GM12878 (cell line): ENCODE measurements at regions not wholly inside any gene's neighbourhood (a gene's known extent, or its start where the extent isn't known, plus 50 kb on each side); places are given as distances from the start of the nearest gene placed in this dataset.

Experiments
- BRCA1 ChIP-seq: IDR thresholded peaks from 2 replicates; pipeline ENCODE4 v1.6.1; 2011; ENCODE audit warnings: low read depth, low read length, improper control_type of control experiment
- JUND ChIP-seq: IDR thresholded peaks from 2 replicates; pipeline ENCODE4 v1.6.1; 2012; ENCODE audit warnings: low read depth, mild to moderate bottlenecking, low read length, improper control_type of control experiment, moderate library complexity
- POLR2AphosphoS5 ChIP-seq: IDR thresholded peaks from 2 replicates; pipeline ENCODE4 v1.6.1; 2011; ENCODE audit warnings: mild to moderate bottlenecking, low read length, inconsistent platforms
- YY1 ChIP-seq: IDR thresholded peaks from 2 replicates; pipeline ENCODE4 v1.6.1; 2011; ENCODE audit warnings: low read depth, mild to moderate bottlenecking, low read length
- TF ChIP-seq, protein P1 (sequence below), 3 experiments: IDR thresholded peaks in 2 of 3; conservative IDR thresholded peaks in 1 of 3; 2 replicates each; pipeline ENCODE4 v1.5.1; 2011; ENCODE audit warnings: low read depth in 3 of 3, low read length in 3 of 3, mild to moderate bottlenecking in 3 of 3, control low read depth in 2 of 3, moderate library complexity in 2 of 3, inconsistent platforms in 1 of 3, mixed read lengths in 1 of 3; ENCODE audit not compliant: control insufficient read depth in 2 of 3, insufficient read depth in 1 of 3; ENCODE audit errors: extremely low read depth in 1 of 3
- TF ChIP-seq, protein P2 (sequence below): IDR thresholded peaks from 2 replicates; pipeline ENCODE4 v1.6.1; 2011; ENCODE audit warnings: mild to moderate bottlenecking, low read depth, low read length, moderate library complexity; ENCODE audit not compliant: insufficient replicate concordance

DNA sequence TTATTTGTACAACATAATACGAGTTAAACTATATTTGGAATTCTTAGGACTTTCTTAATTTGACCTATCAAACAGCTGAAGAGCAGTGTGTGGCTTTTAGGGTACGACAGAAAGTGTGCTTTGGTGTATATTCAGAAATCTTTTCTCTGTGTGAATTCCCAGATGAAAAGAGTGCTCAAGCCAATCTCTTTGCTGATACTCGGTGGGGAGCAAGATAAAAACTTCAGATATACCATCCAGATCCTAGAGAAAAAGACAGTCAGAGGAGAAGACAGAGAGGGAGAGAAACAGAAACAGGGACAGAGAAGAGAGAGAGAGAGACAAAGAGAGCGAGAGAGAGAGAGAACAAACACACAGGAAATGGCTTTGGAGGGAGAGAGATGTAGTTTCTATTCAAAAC is 658.3 kb upstream of the CPEB2 start:
- TF ChIP-seq JUND (no peak), POLR2AphosphoS5 (no peak), BRCA1 (no peak), YY1 (no peak)
- TF ChIP-seq, protein P1, sequence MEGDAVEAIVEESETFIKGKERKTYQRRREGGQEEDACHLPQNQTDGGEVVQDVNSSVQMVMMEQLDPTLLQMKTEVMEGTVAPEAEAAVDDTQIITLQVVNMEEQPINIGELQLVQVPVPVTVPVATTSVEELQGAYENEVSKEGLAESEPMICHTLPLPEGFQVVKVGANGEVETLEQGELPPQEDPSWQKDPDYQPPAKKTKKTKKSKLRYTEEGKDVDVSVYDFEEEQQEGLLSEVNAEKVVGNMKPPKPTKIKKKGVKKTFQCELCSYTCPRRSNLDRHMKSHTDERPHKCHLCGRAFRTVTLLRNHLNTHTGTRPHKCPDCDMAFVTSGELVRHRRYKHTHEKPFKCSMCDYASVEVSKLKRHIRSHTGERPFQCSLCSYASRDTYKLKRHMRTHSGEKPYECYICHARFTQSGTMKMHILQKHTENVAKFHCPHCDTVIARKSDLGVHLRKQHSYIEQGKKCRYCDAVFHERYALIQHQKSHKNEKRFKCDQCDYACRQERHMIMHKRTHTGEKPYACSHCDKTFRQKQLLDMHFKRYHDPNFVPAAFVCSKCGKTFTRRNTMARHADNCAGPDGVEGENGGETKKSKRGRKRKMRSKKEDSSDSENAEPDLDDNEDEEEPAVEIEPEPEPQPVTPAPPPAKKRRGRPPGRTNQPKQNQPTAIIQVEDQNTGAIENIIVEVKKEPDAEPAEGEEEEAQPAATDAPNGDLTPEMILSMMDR (IDR thresholded peaks at IDR 0.05 in 2 of 3, conservative IDR thresholded peaks at IDR 0.05 in 1 of 3; ENCODE audit: control insufficient read depth in 2 of 3, extremely low read depth in 1 of 3, insufficient read depth in 1 of 3, low read depth in 3 of 3, low read length in 3 of 3), result no peak
- TF ChIP-seq, protein P2, sequence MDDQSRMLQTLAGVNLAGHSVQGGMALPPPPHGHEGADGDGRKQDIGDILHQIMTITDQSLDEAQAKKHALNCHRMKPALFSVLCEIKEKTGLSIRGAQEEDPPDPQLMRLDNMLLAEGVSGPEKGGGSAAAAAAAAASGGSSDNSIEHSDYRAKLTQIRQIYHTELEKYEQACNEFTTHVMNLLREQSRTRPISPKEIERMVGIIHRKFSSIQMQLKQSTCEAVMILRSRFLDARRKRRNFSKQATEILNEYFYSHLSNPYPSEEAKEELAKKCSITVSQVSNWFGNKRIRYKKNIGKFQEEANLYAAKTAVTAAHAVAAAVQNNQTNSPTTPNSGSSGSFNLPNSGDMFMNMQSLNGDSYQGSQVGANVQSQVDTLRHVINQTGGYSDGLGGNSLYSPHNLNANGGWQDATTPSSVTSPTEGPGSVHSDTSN, result no peak
